Calu3 (cell line): ENCODE measurements at regions not wholly inside any gene's neighbourhood (a gene's known extent, or its start where the extent isn't known, plus 50 kb on each side); places are given as distances from the start of the nearest gene placed in this dataset.

Source experiments
- BruUV-seq: library from RNA; stranded (reverse); fragments of 400-500 nt; replicated peaks from 2 replicates; lab custom pipeline; 2021; lab: Mats Ljungman, UMichigan
- CTCF ChIA-PET: fragments of 300-600 bp; sonication (Branson Sonifier 250); formaldehyde crosslinking; loops from one replicate; lab custom pipeline; 2022; ENCODE audit warnings: antibody characterized with exemption; lab: Charles Lee
- DNase-seq: peaks from one replicate; pipeline ENCODE4 v3.0.0; 2022
- H3K27ac Mint-ChIP-seq: one replicate; pipeline ENCODE4 v1.8.0; 2022; ENCODE audit warnings: mixed read lengths; ENCODE audit not compliant: unreplicated experiment
- H3K27me3 Mint-ChIP-seq: one replicate; pipeline ENCODE4 v1.8.0; 2022; ENCODE audit warnings: mixed read lengths; ENCODE audit not compliant: unreplicated experiment
- H3K36me3 Mint-ChIP-seq: one replicate; pipeline ENCODE4 v1.8.0; 2022; ENCODE audit warnings: mild to moderate bottlenecking, moderate library complexity, mixed read lengths; ENCODE audit not compliant: insufficient read depth, unreplicated experiment
- H3K4me1 Mint-ChIP-seq: one replicate; pipeline ENCODE4 v1.8.0; 2022; ENCODE audit warnings: mild to moderate bottlenecking, low read depth, mixed read lengths; ENCODE audit not compliant: unreplicated experiment
- H3K4me3 Mint-ChIP-seq: one replicate; pipeline ENCODE4 v1.8.0; 2022; ENCODE audit warnings: mild to moderate bottlenecking, low read depth, moderate library complexity, mixed read lengths; ENCODE audit not compliant: unreplicated experiment
- H3K9me3 Mint-ChIP-seq: one replicate; pipeline ENCODE4 v1.8.0; 2022; ENCODE audit warnings: low read depth, mixed read lengths; ENCODE audit not compliant: unreplicated experiment
- intact Hi-C: fragments of 100-400 bp; cut with micrococcal nuclease; formaldehyde crosslinking; loops from one replicate; pipeline ENCODE4 v1.10.0; 2022; ENCODE audit not compliant: unreplicated experiment
- TF ChIP-seq, protein P1 (sequence below): fragments of 200-600 bp; IDR thresholded peaks from one replicate; pipeline ENCODE4 v1.8.0; 2022; ENCODE audit warnings: antibody characterized with exemption; ENCODE audit not compliant: unreplicated experiment

DNA sequence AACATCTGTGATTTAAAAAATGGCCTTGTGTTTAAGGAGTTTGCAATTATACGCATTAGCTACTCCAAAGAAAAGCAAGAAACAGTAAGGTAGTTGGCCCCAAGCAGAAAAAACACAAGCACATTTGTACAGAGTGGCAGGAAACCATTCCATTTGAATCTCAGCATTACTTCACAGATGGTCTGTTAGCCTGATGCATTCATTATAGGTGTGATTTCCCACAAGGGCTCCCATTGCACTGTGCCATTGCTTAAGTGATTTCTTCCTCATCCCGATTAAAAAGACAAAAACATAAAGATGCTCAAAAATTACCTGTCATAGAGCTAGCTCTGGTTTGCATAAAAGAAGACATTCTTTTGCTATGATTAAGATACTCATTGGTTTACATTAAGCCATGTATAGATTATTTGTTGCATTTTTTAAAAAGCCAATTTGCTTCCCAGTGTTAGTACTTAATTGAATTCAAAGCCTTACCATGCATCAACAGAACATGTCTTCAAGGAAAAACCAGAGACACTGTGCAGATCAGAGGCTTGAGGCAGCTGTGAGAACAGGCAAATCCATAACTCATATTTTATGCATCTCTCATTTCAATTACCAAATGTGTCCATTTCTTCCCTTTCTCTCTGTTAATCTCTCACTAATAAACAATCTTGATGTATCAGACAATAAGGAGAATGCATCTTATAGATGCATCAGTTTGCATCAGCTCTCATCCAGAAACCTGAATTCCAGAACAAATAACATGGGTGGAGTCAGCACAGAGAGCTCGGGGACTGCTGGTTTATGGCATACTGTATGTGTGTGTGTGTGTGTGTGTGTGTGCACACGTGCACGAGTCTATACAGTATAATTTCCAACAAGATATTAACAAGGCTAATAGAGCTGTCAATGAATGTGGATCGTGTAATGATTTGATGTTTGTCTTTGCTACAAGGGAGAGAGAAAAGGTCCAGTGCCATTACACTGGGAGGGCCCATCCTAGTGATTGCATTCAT is 558.6 kb upstream of the HS6ST1 start:
- intact Hi-C loops = no loop called here
- CTCF ChIA-PET = no interaction called here
- Mint-ChIP-seq H3K27ac (no peak overlapping the region), H3K4me1 (no peaks in the 10 kb centered on the region), H3K4me3 (no peak overlapping the region), H3K9me3 (peaks cover 10% of the 10 kb centered on the region), H3K36me3 (no peaks in the 10 kb centered on the region), H3K27me3 (no peaks in the 10 kb centered on the region)
- BruUV-seq = no TSS peak
- no peak for DNase-seq
- TF ChIP-seq, protein P1, sequence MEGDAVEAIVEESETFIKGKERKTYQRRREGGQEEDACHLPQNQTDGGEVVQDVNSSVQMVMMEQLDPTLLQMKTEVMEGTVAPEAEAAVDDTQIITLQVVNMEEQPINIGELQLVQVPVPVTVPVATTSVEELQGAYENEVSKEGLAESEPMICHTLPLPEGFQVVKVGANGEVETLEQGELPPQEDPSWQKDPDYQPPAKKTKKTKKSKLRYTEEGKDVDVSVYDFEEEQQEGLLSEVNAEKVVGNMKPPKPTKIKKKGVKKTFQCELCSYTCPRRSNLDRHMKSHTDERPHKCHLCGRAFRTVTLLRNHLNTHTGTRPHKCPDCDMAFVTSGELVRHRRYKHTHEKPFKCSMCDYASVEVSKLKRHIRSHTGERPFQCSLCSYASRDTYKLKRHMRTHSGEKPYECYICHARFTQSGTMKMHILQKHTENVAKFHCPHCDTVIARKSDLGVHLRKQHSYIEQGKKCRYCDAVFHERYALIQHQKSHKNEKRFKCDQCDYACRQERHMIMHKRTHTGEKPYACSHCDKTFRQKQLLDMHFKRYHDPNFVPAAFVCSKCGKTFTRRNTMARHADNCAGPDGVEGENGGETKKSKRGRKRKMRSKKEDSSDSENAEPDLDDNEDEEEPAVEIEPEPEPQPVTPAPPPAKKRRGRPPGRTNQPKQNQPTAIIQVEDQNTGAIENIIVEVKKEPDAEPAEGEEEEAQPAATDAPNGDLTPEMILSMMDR = no peak

DNA sequence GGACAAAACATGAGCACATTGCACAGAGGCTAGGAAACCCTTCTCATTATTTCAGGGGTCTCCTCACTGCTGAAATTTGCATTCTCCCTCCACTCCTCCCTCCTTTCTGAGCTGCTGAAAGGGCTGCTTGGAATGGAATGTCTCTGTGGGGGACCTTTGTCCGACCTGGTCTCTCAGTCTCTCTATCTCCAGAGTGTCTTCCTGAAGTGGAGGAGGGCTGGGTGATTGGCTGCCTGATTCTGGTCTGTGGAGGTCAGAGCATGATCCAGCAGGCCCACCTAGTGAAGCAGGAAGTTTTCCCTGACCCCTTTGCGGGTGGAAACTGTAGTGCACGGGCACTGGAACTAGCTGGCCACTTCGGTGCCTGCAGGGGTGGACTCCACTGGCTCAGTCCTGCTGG is 560.5 kb upstream of the HS6ST1 start:
- no peak overlapping the region for H3K4me3 Mint-ChIP-seq
- CTCF ChIA-PET = no interaction called here
- H3K36me3 Mint-ChIP-seq = no peaks in the 10 kb centered on the region
- BruUV-seq = no TSS peak
- no peaks in the 10 kb centered on the region for H3K27me3 Mint-ChIP-seq
- no peak overlapping the region for H3K27ac Mint-ChIP-seq
- TF ChIP-seq, protein P1 = no peak
- DNase-seq = no peak
- intact Hi-C loops = no loop called here
- H3K4me1 Mint-ChIP-seq = no peaks in the 10 kb centered on the region
- peaks cover 10% of the 10 kb centered on the region for H3K9me3 Mint-ChIP-seq

DNA sequence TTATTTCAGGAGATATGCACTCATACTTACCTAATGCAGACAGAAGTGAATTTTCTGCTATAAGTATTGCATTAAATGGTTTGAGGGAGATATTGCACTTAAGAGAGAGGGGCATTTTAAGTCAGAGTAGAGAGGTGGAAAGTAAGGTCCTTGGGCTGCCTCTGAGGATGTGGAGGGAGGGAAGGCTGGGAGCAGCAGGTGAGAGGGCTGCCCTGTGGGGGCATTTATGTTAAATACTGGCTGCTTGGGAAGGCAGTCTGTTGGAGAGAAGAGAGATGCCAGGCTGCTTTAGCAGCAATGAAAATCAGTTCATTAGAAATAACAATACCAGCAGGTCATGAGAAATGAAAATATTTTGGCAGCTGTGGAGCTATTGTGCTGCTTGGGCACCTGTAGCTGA is 576.2 kb upstream of the HS6ST1 start:
- DNase-seq = no peak
- no peak overlapping the region for H3K4me3 Mint-ChIP-seq
- no TSS peak for BruUV-seq
- H3K4me1 Mint-ChIP-seq = no peaks in the 10 kb centered on the region
- TF ChIP-seq, protein P1 = no peak
- H3K27me3 Mint-ChIP-seq = no peaks in the 10 kb centered on the region
- intact Hi-C loops = no loop called here
- CTCF ChIA-PET = no interaction called here
- H3K9me3 Mint-ChIP-seq = peaks cover 5% of the 10 kb centered on the region
- no peak overlapping the region for H3K27ac Mint-ChIP-seq
- H3K36me3 Mint-ChIP-seq = no peaks in the 10 kb centered on the region

DNA sequence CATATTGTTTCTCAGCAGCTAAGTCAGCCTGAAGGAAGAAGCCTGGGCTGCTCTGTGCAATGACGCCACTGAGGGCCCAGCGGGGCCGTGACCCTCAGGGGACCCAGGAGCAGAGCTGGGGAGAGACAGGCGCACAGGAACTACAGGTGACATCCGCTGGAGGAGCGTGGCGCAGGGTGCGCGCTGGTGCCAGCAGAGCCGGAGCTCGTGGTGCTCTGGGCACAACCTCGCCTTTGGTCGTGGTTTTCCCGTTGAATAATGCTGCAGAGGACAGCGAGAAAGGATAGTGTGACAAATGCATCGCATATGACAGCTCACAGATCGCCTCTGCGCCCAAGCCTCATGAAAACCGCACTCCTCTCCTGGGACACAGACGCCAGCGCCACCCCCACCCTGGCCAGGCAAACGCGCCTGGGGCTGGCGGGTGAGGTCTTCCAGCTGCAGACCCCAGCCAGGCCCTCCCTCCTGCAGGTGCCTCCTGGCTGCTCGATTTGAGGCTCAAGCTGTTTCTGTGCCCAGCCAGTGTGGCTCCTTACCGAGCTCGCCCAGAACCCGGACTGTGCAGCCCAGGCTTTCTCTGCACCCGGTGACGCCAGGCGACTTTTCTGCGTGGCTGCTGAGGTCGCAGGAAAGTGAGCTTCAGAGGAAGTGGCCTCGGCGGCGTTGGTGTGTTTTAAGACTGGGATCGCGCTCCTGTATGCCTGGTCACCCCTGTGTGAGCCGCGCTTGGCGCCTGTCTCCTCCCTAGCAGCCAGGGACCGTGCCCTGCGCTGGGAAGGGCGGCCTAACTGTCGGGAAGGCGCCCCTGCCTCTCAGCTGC is 583.1 kb upstream of the HS6ST1 start:
- Mint-ChIP-seq H3K9me3 (peaks cover 12% of the 10 kb centered on the region), H3K4me1 (no peaks in the 10 kb centered on the region), H3K4me3 (no peak overlapping the region), H3K36me3 (no peaks in the 10 kb centered on the region), H3K27me3 (no peaks in the 10 kb centered on the region), H3K27ac (no peak overlapping the region)
- intact Hi-C loops = no loop called here
- BruUV-seq = no TSS peak
- CTCF ChIA-PET = no interaction called here
- DNase-seq = no peak
- TF ChIP-seq, protein P1 = no peak
